GM20000 (cell line): ENCODE measurements at regions not wholly inside any gene's neighbourhood (a gene's known extent, or its start where the extent isn't known, plus 50 kb on each side); places are given as distances from the start of the nearest gene placed in this dataset.

Experiments
- DNase-seq: peaks from one replicate; pipeline ENCODE4 v3.0.0; 2012; ENCODE audit warnings: low spot score
- CTCF ChIP-seq: IDR thresholded peaks from 2 replicates; pipeline ENCODE4 v1.5.1; 2012; ENCODE audit warnings: mild to moderate bottlenecking, control low read depth; ENCODE audit errors: extremely low read depth, missing control alignments

GRCh38 chr1:239943761-239944160 is 147.9 kb upstream of the FMN2 start:
- no peak for TF ChIP-seq CTCF
- DNase-seq = no peak

- DNase-seq = no peak
Measured at GRCh38 chr1:239944666-239945065, 147.0 kb upstream of the FMN2 start.

GRCh38 chr1:239947801-239948200 is 143.9 kb upstream of the FMN2 start:
- DNase-seq = no peak
- no peak for TF ChIP-seq CTCF

More at GRCh38 chr1:239944666-239945065, 147.0 kb upstream of the FMN2 start:
- no peak for TF ChIP-seq CTCF

- TF ChIP-seq CTCF = peak; percentile 54
- peak; percentile 59 for DNase-seq
Measured at GRCh38 chr1:239951511-239952140, 140.1 kb upstream of the FMN2 start.

GRCh38 chr1:239952348-239953308 is 139.1 kb upstream of the FMN2 start:
- peak; percentile 5 for TF ChIP-seq CTCF
- DNase-seq = no peak

- TF ChIP-seq CTCF = no peak
- no peak for DNase-seq
Measured at GRCh38 chr1:239954836-239955235, 136.8 kb upstream of the FMN2 start.

GRCh38 chr1:239955431-239955830 is 136.3 kb upstream of the FMN2 start:
- no peak for TF ChIP-seq CTCF
- no peak for DNase-seq
